M059J (cell line): ENCODE measurements at regions not wholly inside any gene's neighbourhood (a gene's known extent, or its start where the extent isn't known, plus 50 kb on each side); places are given as distances from the start of the nearest gene placed in this dataset.

Experiments
- DNase-seq: peaks from one replicate; pipeline ENCODE4 v3.0.0-alpha.2; 2012; ENCODE audit warnings: low read depth

DNA sequence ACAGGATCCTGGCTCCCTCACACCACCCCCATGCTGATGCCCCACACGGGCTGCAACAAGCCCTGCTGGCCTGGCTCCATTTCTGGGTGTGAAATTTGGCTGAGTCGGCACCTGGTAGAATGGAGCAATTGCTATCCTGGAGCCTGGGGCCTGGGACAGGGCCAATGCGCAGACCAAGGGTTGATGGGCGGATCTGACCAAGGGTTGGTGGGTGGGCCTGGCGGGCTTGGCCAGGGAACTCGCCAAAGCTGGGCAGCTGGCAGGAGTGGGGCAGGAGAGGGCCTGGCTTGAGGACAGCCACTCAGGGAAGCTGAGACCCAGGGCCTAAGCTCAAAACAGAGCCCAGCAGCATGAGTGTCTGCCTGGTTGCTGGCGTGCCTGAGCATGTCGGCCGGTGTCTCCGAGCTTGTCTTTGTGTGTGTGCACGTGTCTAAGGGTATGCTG, 70.9 kb upstream of the POU3F1 start:
- no peak for DNase-seq

DNA sequence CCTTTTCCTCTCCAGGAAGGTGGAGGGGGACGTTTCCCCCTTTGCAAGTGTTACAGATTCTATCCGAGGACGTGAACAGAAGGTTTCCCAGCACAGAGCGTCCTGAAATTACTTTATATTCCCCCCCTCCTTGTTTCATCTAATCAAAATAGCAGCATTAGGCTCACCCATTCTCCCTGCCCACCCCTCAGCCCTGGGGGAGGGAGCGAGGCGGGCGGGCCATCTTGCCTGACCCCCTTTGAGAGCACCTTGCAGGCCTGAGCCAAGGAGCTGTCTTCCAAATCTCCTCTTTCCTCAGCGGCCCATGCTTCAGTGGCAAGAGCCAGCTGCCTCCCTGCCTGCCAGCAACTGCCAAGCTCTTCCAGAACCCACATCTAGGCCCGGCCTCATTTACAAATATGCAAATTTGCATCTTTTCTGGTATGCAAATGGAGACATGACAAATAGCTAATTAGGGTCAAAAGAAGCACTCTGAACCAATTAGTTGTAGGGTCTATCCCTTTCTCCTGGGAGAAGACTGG, 69.1 kb upstream of the POU3F1 start:
- DNase-seq, result no peak

DNA sequence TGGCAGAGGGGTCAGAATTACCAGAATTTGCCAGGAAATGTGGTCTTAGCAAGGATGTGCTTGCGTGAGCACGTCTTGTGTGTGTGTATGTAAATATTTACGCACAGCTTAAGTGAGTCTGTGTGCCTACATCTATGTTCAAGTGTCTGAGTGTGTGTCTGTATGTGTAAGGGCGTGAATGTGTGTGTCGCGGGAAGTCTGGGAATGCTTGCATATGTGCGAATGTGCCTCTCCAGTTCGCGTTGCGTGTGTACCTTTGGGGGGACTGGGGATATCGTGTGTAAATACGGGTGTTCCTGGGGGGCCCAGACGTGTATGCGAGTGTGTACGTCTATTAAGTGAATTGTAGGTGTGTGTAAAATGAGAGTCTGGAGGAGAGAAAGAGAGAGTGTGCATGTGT, 68.6 kb upstream of the POU3F1 start:
- DNase-seq, result no peak

DNA sequence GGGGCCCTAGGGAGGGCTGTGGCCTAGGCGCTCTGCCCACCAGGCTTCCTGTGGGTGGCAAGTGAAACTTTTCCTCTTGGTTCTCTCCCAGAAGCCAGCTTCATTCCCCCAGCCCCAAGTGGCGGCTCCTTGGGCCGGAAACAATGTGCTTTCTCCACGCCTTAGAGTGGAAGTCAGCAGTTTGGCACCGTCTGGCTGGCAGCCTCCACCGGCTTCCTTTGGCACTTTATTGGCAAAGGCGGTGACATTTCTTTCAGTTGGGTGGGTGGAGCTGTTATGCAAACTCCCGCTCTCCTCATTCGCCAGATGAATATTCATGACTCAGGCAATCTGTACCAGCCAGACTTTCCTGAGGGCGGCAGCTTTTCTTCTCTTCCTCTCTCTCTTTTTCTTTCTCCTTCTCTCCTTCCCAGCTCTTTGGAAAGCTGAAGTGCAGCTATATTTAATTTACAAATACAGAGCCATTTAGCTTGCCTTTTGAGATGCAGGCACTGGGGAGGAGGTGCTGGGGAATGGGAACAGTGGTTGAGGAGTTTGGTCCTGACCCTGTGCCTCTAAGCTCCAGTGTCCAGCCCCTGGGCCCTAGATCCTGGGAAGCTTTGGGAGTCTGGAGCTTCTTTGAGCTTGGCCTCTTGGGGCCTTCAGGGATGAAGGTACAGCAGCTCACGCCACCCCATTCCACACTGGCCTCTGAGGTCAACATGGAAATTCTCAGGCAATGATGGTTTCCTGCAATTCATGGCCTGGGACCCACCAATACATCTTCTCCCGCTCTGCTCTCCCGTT, 67.8 kb upstream of the POU3F1 start:
- DNase-seq, result peak; percentile 69

DNA sequence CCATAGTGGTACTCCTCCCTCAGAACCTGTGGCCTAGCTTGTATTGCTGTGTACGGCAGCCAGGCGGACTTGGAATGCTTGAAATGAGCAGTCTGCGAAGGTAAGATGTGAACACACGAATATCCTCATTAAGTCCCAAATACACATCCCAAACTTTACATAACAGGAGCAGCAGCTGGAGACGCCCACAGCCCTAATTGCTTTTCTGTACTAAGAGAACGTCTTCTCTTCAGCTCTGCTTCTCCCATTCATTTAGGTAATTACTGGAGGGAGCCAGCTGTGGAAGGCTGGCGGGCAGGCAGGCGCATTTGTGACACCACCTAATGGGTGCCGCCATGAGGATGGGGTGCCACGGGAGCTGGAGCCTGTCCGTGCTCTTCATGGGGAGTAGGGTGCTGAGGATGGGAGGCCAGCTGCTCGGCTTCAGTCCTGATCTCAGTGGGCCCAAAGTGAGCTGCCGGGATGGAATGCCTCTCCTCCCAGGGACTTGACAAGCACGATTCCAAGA, 66.6 kb upstream of the POU3F1 start:
- DNase-seq, result no peak

DNA sequence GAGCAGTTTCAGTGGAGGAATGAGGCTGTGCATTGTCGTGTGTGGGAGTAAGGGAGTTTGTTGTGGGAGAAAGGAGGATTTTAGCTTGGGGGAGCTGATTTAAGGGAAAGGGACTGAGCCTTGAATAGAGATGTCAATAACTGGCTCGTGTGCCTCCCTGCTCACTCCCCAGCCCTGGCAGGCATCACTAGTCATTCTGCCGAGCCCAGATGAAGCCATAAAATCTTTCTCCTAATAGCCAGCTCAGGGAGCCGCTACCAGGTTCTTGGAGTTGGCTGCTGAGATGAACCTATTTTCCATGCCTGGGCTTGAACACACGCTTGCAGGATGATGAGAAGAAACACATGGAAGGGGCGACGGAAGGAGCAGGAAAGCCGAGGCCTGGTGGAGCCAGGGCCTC, 65.0 kb upstream of the POU3F1 start:
- DNase-seq, result no peak

DNA sequence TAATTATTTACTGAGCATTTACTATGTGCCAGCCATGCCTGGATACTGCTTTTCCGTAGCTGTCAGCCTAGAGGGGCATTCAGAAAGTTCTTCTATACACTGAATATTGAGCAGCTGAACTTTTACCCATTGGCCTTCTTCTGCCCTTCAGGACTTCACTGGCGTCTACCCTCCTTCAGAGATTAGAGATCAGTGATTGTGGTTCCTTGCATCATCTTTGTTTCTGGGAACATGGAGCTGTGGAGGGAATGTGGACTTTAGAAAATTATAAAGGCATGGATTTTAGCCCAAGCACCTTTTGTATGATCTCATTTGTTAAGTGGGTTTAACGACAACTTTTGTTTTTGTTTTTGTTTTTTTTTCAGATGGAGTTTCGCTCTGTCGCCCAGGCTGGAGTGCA, 58.7 kb upstream of the POU3F1 start:
- no peak for DNase-seq

DNA sequence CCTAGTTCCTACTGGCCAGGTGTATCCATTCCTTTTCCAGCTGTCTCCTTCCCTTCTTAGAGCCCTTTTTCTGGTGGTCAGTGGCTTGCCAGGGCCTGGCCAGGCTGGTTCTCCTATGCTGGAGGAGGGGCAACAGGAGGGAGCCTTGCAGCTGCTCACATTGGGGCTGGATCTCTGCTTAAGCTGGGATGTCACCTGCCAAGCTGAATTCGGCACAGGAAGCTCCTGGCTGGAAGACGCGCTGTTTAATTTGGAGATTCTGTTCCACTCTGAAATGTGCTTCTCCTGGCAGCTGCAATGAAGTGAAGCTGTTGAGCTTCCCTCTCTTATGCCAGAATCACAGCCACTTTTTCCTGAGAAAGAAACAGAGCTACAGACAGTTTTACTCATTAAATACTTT, 56.0 kb upstream of the POU3F1 start:
- DNase-seq, result no peak

DNA sequence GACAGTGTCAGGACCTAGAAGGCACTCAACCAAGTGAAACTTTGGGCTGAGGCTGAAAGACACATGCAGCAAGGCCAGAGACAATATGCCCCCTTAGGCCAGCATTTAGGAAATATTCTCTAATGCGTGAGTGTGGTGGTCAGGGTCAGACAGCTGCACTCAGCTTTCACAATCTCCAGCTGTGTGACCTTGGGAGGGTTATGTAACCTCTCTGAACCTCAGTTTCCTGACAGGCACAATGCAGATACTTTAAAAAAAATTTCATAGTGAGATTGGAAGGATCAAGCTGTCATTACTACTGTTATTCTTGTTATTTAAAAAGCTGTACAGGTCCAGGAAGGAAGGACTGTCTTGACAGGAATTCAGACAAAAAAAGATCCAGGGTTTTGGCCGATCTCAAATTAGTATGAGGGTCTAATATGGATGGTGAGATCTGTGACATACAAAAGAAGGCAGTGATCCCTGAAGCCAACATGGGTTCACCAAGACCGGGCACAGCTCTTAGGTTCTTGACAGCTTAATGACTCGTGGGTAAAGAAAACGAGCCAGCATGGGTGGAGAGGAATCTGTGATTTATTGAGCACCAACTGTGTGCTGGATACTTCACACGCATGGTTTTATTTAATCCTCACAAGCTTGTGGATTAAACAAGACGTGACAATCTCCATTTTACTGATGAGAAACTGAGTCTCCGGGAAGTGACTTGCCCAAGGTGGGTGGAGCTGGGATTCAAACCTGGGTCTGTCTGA, 54.6 kb upstream of the POU3F1 start:
- no peak for DNase-seq

DNA sequence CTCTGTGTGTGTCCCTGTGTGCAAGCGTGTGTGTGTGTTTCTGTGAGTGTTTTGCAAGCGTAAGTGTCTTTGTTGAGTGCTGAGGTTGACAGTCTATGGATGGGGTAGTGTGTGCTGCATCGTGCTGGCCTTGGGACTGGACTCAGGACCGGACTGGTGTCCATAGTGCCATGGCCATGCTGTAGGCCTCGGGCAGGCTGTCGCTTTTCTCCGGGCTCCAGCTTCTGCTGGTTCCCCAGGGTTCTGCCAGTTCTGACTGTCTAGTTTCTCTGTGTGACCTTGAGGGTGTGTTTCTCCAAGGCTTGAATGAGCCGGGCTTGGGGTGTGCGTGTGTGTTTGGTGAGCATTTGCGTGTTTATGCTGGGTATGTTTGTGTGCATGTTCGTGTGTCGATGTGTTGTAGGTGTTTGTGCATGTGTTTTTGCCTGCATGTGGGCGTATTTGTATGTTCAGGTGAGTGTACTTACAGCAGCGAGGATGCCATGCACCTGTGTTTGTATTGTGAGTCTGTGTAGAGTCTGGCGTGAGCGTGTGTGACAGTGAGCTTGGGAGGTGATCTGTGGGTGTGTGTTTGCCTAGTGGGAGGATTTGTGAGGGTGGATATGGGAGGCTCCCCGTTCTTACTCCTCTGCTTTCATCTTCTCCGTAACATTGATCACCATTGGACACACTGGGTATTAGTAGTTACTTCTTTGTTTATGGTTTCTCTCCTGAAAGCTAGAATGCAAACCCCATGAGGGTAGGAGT, 51.7 kb upstream of the POU3F1 start:
- no peak for DNase-seq

DNA sequence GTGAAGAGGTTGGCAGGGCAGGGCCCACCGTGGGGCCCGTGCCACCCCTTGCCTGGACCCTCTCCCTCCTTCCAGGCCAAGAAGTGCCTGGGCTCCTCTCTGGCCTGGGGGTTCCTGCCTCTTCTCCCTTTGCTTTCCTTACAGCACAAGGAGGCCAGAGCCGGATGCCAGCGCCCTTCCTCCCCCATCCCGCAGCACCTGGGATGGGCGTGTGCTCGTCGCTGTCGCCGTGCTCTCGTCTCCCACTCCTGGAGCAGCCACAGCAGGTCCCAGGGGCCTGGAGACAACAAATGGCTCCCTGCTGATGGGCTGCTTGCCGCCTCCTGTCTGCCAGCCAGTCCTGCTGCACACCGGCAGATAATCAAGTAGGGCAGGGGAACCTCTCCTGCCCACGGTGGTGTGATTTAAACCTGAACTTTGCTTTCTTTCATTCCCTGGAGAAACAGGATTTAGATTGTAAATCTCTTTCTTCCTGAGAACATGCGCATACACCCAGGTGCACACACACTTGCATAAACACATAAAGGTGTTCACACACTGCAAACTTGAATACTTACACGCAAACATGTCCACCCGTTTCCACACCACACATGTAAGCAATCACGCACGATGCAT, 50.8 kb upstream of the POU3F1 start:
- no peak for DNase-seq
